ENCODE measurements at regions not wholly inside any gene's neighbourhood (a gene's known extent, or its start where the extent isn't known, plus 50 kb on each side); places are given as distances from the start of the nearest gene placed in this dataset.
"Not testable (repeated sequence)": the region's sequence is repeated elsewhere in the genome, so short reads cannot be mapped to it uniquely, and the experiment has no call there.

- not testable (repeated sequence) for TF ChIP-seq POLR2A (IDR thresholded peaks at IDR 0.05; ENCODE audit: low read length); GATA1 (IDR thresholded peaks at IDR 0.05; ENCODE audit: low read depth, low read length)
These were observed 87.5 kb upstream of the LRPAP1 start for GRCh38 chr4:3619698-3620097.

All from erythroblast (primary cell).